Caco-2 (cell line): ENCODE measurements at regions not wholly inside any gene's neighbourhood (a gene's known extent, or its start where the extent isn't known, plus 50 kb on each side); places are given as distances from the start of the nearest gene placed in this dataset.
"Not testable (repeated sequence)": the region's sequence is repeated elsewhere in the genome, so short reads cannot be mapped to it uniquely, and the experiment has no call there.

Source experiments
- BruUV-seq: library from RNA; stranded (reverse); fragments of 400-500 nt; replicated peaks from 2 replicates; lab custom pipeline; 2021; lab: Mats Ljungman, UMichigan
- CTCF ChIA-PET: fragments of 300-600 bp; sonication (Branson Sonifier 250); formaldehyde crosslinking; loops from one replicate; lab custom pipeline; 2022; ENCODE audit warnings: antibody characterized with exemption; lab: Charles Lee
- POLR2A ChIA-PET: fragments of 300-600 bp; sonication (Branson Sonifier 250); formaldehyde crosslinking; loops from one replicate; lab custom pipeline; 2022; ENCODE audit warnings: antibody characterized with exemption; lab: Charles Lee
- DNase-seq, 2 experiments: peaks; one replicate each; pipeline versions ENCODE4 v3.0.0 to v3.0.0-alpha.2; 2020 to 2022
- H3K27me3 ChIP-seq: replicated peaks from 2 replicates; pipeline ENCODE4 v1.6.0; 2011; ENCODE audit warnings: low read length; ENCODE audit not compliant: control insufficient read depth, insufficient read depth
- H3K36me3 ChIP-seq: 2 replicates; pipeline ENCODE4 v1.5.1; 2011; ENCODE audit warnings: low read length; ENCODE audit not compliant: control insufficient read depth, insufficient read depth
- H3K4me1 ChIP-seq: fragments of 250-450 bp; sonication (Bioruptor Pico); 2 replicates; pipeline ENCODE4 v1.5.1; 2020; ENCODE audit warnings: mild to moderate bottlenecking
- H3K4me3 ChIP-seq: 2 replicates; pipeline ENCODE4 v1.5.1; 2011; ENCODE audit warnings: low read depth, mild to moderate bottlenecking, control low read depth, low read length
- H3K9me3 ChIP-seq: fragments of 250-450 bp; sonication (Bioruptor Pico); 2 replicates; pipeline ENCODE4 v1.5.1; 2020; ENCODE audit warnings: mild to moderate bottlenecking, moderate library complexity
- H3K27ac Mint-ChIP-seq: one replicate; pipeline ENCODE4 v1.8.0; 2022; ENCODE audit warnings: mixed read lengths; ENCODE audit not compliant: unreplicated experiment
- H3K27me3 Mint-ChIP-seq: one replicate; pipeline ENCODE4 v1.8.0; 2022; ENCODE audit warnings: mixed read lengths; ENCODE audit not compliant: insufficient read depth, unreplicated experiment
- H3K36me3 Mint-ChIP-seq: one replicate; pipeline ENCODE4 v1.8.0; 2022; ENCODE audit warnings: mild to moderate bottlenecking, mixed read lengths; ENCODE audit not compliant: insufficient read depth, unreplicated experiment
- H3K4me1 Mint-ChIP-seq: one replicate; pipeline ENCODE4 v1.8.0; 2022; ENCODE audit warnings: low read depth, mixed read lengths; ENCODE audit not compliant: unreplicated experiment
- H3K4me3 Mint-ChIP-seq: one replicate; pipeline ENCODE4 v1.8.0; 2022; ENCODE audit warnings: mild to moderate bottlenecking, moderate library complexity, mixed read lengths; ENCODE audit not compliant: unreplicated experiment
- H3K9me3 Mint-ChIP-seq: one replicate; pipeline ENCODE4 v1.8.0; 2022; ENCODE audit warnings: mixed read lengths; ENCODE audit not compliant: unreplicated experiment
- intact Hi-C: fragments of 100-400 bp; cut with micrococcal nuclease; formaldehyde crosslinking; loops from one replicate; pipeline ENCODE4 v1.10.0; 2022; ENCODE audit not compliant: unreplicated experiment
- TF ChIP-seq, protein P1 (sequence below), 2 experiments: fragments of 200-600 bp in 1 of 2; IDR thresholded peaks; 1 replicate in 1 of 2; 2 replicates in 1 of 2; pipeline versions ENCODE4 v1.5.1 to v1.8.0; 2011 to 2022; ENCODE audit warnings: antibody characterized with exemption in 1 of 2, control low read depth in 1 of 2, inconsistent platforms in 1 of 2, low read depth in 1 of 2, low read length in 1 of 2, mild to moderate bottlenecking in 1 of 2, moderate library complexity in 1 of 2; ENCODE audit not compliant: insufficient read depth in 1 of 2, severe bottlenecking in 1 of 2, unreplicated experiment in 1 of 2

GRCh38 chr2:210730672-210731071 is 174.3 kb downstream of the CPS1 start:
- Mint-ChIP-seq H3K27me3 (no peaks in the 10 kb centered on the region), H3K36me3 (no peaks in the 10 kb centered on the region), H3K9me3 (no peaks in the 10 kb centered on the region), H3K4me3 (no peak overlapping the region), H3K4me1 (no peaks in the 10 kb centered on the region), H3K27ac (no peak overlapping the region)
- POLR2A ChIA-PET, result no interaction called here
- Histone ChIP-seq H3K4me1 (no peaks in the 10 kb centered on the region), H3K27me3 (no peaks in the 10 kb centered on the region), H3K36me3 (no peaks in the 10 kb centered on the region), H3K4me3 (no peak overlapping the region), H3K9me3 (no peaks in the 10 kb centered on the region)
- CTCF ChIA-PET, result no interaction called here
- DNase-seq, result no peak
- intact Hi-C loops, result no loop called here
- BruUV-seq, result no TSS peak
- TF ChIP-seq, protein P1, sequence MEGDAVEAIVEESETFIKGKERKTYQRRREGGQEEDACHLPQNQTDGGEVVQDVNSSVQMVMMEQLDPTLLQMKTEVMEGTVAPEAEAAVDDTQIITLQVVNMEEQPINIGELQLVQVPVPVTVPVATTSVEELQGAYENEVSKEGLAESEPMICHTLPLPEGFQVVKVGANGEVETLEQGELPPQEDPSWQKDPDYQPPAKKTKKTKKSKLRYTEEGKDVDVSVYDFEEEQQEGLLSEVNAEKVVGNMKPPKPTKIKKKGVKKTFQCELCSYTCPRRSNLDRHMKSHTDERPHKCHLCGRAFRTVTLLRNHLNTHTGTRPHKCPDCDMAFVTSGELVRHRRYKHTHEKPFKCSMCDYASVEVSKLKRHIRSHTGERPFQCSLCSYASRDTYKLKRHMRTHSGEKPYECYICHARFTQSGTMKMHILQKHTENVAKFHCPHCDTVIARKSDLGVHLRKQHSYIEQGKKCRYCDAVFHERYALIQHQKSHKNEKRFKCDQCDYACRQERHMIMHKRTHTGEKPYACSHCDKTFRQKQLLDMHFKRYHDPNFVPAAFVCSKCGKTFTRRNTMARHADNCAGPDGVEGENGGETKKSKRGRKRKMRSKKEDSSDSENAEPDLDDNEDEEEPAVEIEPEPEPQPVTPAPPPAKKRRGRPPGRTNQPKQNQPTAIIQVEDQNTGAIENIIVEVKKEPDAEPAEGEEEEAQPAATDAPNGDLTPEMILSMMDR (IDR thresholded peaks at IDR 0.05; ENCODE audit: insufficient read depth in 1 of 2, low read depth in 1 of 2, low read length in 1 of 2, severe bottlenecking in 1 of 2, unreplicated experiment in 1 of 2), result no peak

GRCh38 chr2:210746826-210747225 is 190.4 kb downstream of the CPS1 start:
- DNase-seq, H3K9me3 Mint-ChIP-seq, H3K4me3 Mint-ChIP-seq, H3K9me3 ChIP-seq, H3K27ac Mint-ChIP-seq, intact Hi-C loops, POLR2A ChIA-PET, H3K36me3 Mint-ChIP-seq, H3K4me1 ChIP-seq, H3K27me3 Mint-ChIP-seq, CTCF ChIA-PET, H3K27me3 ChIP-seq, H3K36me3 ChIP-seq, H3K4me3 ChIP-seq, H3K4me1 Mint-ChIP-seq, BruUV-seq: not testable (repeated sequence)

- H3K27me3 Mint-ChIP-seq, result no peaks in the 10 kb centered on the region
- no peaks in the 10 kb centered on the region for H3K36me3 Mint-ChIP-seq
- no peak overlapping the region for H3K27ac Mint-ChIP-seq
- H3K4me3 Mint-ChIP-seq, result no peak overlapping the region
- ChIA-PET CTCF (no interaction called here), POLR2A (no interaction called here)
- Histone ChIP-seq H3K4me1 (no peaks in the 10 kb centered on the region), H3K27me3 (no peaks in the 10 kb centered on the region), H3K4me3 (no peak overlapping the region), H3K9me3 (no peaks in the 10 kb centered on the region), H3K36me3 (no peaks in the 10 kb centered on the region)
- intact Hi-C loops, result no loop called here
- H3K4me1 Mint-ChIP-seq, result no peaks in the 10 kb centered on the region
- BruUV-seq, result no TSS peak
- no peaks in the 10 kb centered on the region for H3K9me3 Mint-ChIP-seq
- no peak for DNase-seq
- TF ChIP-seq, protein P1 (IDR thresholded peaks at IDR 0.05; ENCODE audit: insufficient read depth in 1 of 2, low read depth in 1 of 2, low read length in 1 of 2, severe bottlenecking in 1 of 2, unreplicated experiment in 1 of 2), result no peak
These were observed 196.1 kb downstream of the CPS1 start for GRCh38 chr2:210752532-210752931.

- TF ChIP-seq, protein P1 (IDR thresholded peaks at IDR 0.05; ENCODE audit: insufficient read depth in 1 of 2, low read depth in 1 of 2, low read length in 1 of 2, severe bottlenecking in 1 of 2, unreplicated experiment in 1 of 2), result no peak
- ChIA-PET POLR2A (no interaction called here), CTCF (no interaction called here)
- Mint-ChIP-seq H3K27me3 (no peaks in the 10 kb centered on the region), H3K9me3 (no peaks in the 10 kb centered on the region), H3K36me3 (no peaks in the 10 kb centered on the region), H3K4me1 (no peaks in the 10 kb centered on the region), H3K27ac (no peak overlapping the region), H3K4me3 (no peak overlapping the region)
- no peaks in the 10 kb centered on the region for H3K4me1 ChIP-seq
- H3K9me3 ChIP-seq, result no peaks in the 10 kb centered on the region
- no peaks in the 10 kb centered on the region for H3K27me3 ChIP-seq
- H3K4me3 ChIP-seq, result no peak overlapping the region
- no peaks in the 10 kb centered on the region for H3K36me3 ChIP-seq
- no peak for DNase-seq
- no TSS peak for BruUV-seq
- intact Hi-C loops, result no loop called here
These were observed 197.0 kb downstream of the CPS1 start for GRCh38 chr2:210753386-210753785.
